GM12878 (cell line): ENCODE measurements at regions not wholly inside any gene's neighbourhood (a gene's known extent, or its start where the extent isn't known, plus 50 kb on each side); places are given as distances from the start of the nearest gene placed in this dataset.

Experiments
- BCL11A ChIP-seq: IDR thresholded peaks from 2 replicates; pipeline ENCODE4 v1.6.1; 2011; ENCODE audit warnings: low read depth, low read length
- BRCA1 ChIP-seq: IDR thresholded peaks from 2 replicates; pipeline ENCODE4 v1.6.1; 2011; ENCODE audit warnings: low read depth, low read length, improper control_type of control experiment
- CEBPB ChIP-seq, 2 experiments: fragments of 150-350 bp in 1 of 2; IDR thresholded peaks; 2 replicates each; pipeline ENCODE4 v1.6.1; 2012 to 2014; ENCODE audit warnings: low read depth in 2 of 2, low read length in 2 of 2, borderline replicate concordance in 1 of 2, inconsistent platforms in 1 of 2
- CTCF ChIP-seq, 3 experiments: IDR thresholded peaks in 2 of 3; conservative IDR thresholded peaks in 1 of 3; 2 replicates each; pipeline ENCODE4 v1.5.1; 2011; ENCODE audit warnings: low read depth in 3 of 3, low read length in 3 of 3, mild to moderate bottlenecking in 3 of 3, control low read depth in 2 of 3, moderate library complexity in 2 of 3, inconsistent platforms in 1 of 3, mixed read lengths in 1 of 3; ENCODE audit not compliant: control insufficient read depth in 2 of 3, insufficient read depth in 1 of 3; ENCODE audit errors: extremely low read depth in 1 of 3
- EZH2 ChIP-seq: IDR thresholded peaks from 2 replicates; pipeline ENCODE4 v1.6.1; 2012; ENCODE audit warnings: low read depth, mild to moderate bottlenecking, control low read depth, inconsistent platforms, low read length, borderline replicate concordance; ENCODE audit not compliant: control insufficient read depth
- MAX ChIP-seq: IDR thresholded peaks from 2 replicates; pipeline ENCODE4 v1.6.1; 2012; ENCODE audit warnings: low read depth, low read length, improper control_type of control experiment
- SUZ12 ChIP-seq: fragments of 200-600 bp; sonication (generic); IDR thresholded peaks from one replicate; pipeline ENCODE4 v1.6.1; 2018; ENCODE audit warnings: antibody characterized with exemption, mild to moderate bottlenecking; ENCODE audit not compliant: unreplicated experiment
- TF ChIP-seq, protein P1 (sequence below): IDR thresholded peaks from 2 replicates; pipeline ENCODE4 v1.6.1; 2011; ENCODE audit warnings: low read depth, mild to moderate bottlenecking, low read length, moderate library complexity, borderline replicate concordance; ENCODE audit errors: extremely low read depth
- TF ChIP-seq, protein P2 (sequence below): IDR thresholded peaks from 2 replicates; pipeline ENCODE4 v1.6.1; 2012; ENCODE audit warnings: low read depth, low read length, improper control_type of control experiment

GRCh38 chr2:196380575-196380974 lies 209.2 kb upstream of the STK17B start:
- TF ChIP-seq EZH2 (no peak), MAX (no peak), CTCF (IDR thresholded peaks at IDR 0.05 in 2 of 3, conservative IDR thresholded peaks at IDR 0.05 in 1 of 3; ENCODE audit: control insufficient read depth in 2 of 3, extremely low read depth in 1 of 3, insufficient read depth in 1 of 3, low read depth in 3 of 3, low read length in 3 of 3) (no peak), BCL11A (no peak), CEBPB (IDR thresholded peaks at IDR 0.05; ENCODE audit: borderline replicate concordance in 1 of 2, low read depth in 2 of 2, low read length in 2 of 2) (no peak), BRCA1 (no peak), SUZ12 (no peak)
- TF ChIP-seq, protein P1, sequence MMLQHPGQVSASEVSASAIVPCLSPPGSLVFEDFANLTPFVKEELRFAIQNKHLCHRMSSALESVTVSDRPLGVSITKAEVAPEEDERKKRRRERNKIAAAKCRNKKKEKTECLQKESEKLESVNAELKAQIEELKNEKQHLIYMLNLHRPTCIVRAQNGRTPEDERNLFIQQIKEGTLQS = no peak
- TF ChIP-seq, protein P2, sequence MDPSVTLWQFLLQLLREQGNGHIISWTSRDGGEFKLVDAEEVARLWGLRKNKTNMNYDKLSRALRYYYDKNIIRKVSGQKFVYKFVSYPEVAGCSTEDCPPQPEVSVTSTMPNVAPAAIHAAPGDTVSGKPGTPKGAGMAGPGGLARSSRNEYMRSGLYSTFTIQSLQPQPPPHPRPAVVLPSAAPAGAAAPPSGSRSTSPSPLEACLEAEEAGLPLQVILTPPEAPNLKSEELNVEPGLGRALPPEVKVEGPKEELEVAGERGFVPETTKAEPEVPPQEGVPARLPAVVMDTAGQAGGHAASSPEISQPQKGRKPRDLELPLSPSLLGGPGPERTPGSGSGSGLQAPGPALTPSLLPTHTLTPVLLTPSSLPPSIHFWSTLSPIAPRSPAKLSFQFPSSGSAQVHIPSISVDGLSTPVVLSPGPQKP = no peak
